WERI-Rb-1 (cell line): ENCODE measurements at regions not wholly inside any gene's neighbourhood (a gene's known extent, or its start where the extent isn't known, plus 50 kb on each side); places are given as distances from the start of the nearest gene placed in this dataset.

ENCODE experiments used
- DNase-seq: peaks from one replicate; pipeline ENCODE4 v3.0.0-alpha.2; 2020
- H3K27ac ChIP-seq: fragments of 250-450 bp; sonication (Bioruptor Pico); 2 replicates; pipeline ENCODE4 v1.5.1; 2020; ENCODE audit warnings: mild to moderate bottlenecking, moderate library complexity
- H3K27me3 ChIP-seq: fragments of 250-450 bp; sonication (Bioruptor Pico); 2 replicates; pipeline ENCODE4 v1.5.1; 2021; ENCODE audit warnings: mild to moderate bottlenecking, low read depth, moderate library complexity; ENCODE audit not compliant: insufficient read depth, severe bottlenecking
- H3K36me3 ChIP-seq: fragments of 250-450 bp; sonication (Bioruptor Pico); 2 replicates; pipeline ENCODE4 v1.5.1; 2020; ENCODE audit warnings: mild to moderate bottlenecking, moderate library complexity
- H3K4me3 ChIP-seq: 2 replicates; pipeline ENCODE4 v1.5.1; 2011; ENCODE audit warnings: low read depth, mild to moderate bottlenecking, control low read depth, low read length
- H3K9me3 ChIP-seq: fragments of 250-450 bp; sonication (Bioruptor Pico); 2 replicates; pipeline ENCODE4 v1.5.1; 2021; ENCODE audit warnings: mild to moderate bottlenecking, moderate library complexity; ENCODE audit not compliant: severe bottlenecking
- CTCF ChIP-seq: IDR thresholded peaks from 2 replicates; pipeline ENCODE4 v1.5.1; 2011; ENCODE audit warnings: low read depth, mild to moderate bottlenecking, control low read depth, inconsistent platforms, low read length

- Histone ChIP-seq H3K9me3 (no peaks in the 10 kb centered on the region), H3K4me3 (no peak overlapping the region), H3K27me3 (no peaks in the 10 kb centered on the region), H3K27ac (no peak overlapping the region), H3K36me3 (no peaks in the 10 kb centered on the region)
- no peak for TF ChIP-seq CTCF
- peak; percentile 9 for DNase-seq
Measured at GRCh38 chr3:24846286-24846860, 351.7 kb upstream of the THRB start.

- Histone ChIP-seq H3K36me3 (no peaks in the 10 kb centered on the region), H3K9me3 (no peaks in the 10 kb centered on the region), H3K27ac (no peak overlapping the region), H3K27me3 (no peaks in the 10 kb centered on the region), H3K4me3 (no peak overlapping the region)
- no peak for TF ChIP-seq CTCF
- no peak for DNase-seq
Measured at GRCh38 chr3:24850245-24850644, 355.6 kb upstream of the THRB start.

- no peak overlapping the region for H3K4me3 ChIP-seq
- no peaks in the 10 kb centered on the region for H3K36me3 ChIP-seq
- no peak for TF ChIP-seq CTCF
- no peaks in the 10 kb centered on the region for H3K27me3 ChIP-seq
- H3K27ac ChIP-seq: no peak overlapping the region
- H3K9me3 ChIP-seq: no peaks in the 10 kb centered on the region
- no peak for DNase-seq
Measured at GRCh38 chr3:24853685-24854490, 359.2 kb upstream of the THRB start.

GRCh38 chr3:24854748-24855147 lies 360.1 kb upstream of the THRB start:
- H3K36me3 ChIP-seq: no peaks in the 10 kb centered on the region
- no peak overlapping the region for H3K4me3 ChIP-seq
- TF ChIP-seq CTCF: no peak
- no peaks in the 10 kb centered on the region for H3K27me3 ChIP-seq
- DNase-seq: no peak
- no peak overlapping the region for H3K27ac ChIP-seq
- no peaks in the 10 kb centered on the region for H3K9me3 ChIP-seq

GRCh38 chr3:24857945-24858344 lies 363.3 kb upstream of the THRB start:
- no peaks in the 10 kb centered on the region for H3K27me3 ChIP-seq
- H3K9me3 ChIP-seq: no peaks in the 10 kb centered on the region
- no peak overlapping the region for H3K27ac ChIP-seq
- no peak overlapping the region for H3K4me3 ChIP-seq
- no peaks in the 10 kb centered on the region for H3K36me3 ChIP-seq
- DNase-seq: no peak
- TF ChIP-seq CTCF: no peak

- no peaks in the 10 kb centered on the region for H3K9me3 ChIP-seq
- TF ChIP-seq CTCF: no peak
- H3K27me3 ChIP-seq: no peaks in the 10 kb centered on the region
- H3K27ac ChIP-seq: no peak overlapping the region
- H3K36me3 ChIP-seq: no peaks in the 10 kb centered on the region
- DNase-seq: no peak
- H3K4me3 ChIP-seq: no peak overlapping the region
Measured at GRCh38 chr3:24863215-24863614, 368.6 kb upstream of the THRB start.
